Ammon's horn (tissue), 1 donor: ENCODE measurements at regions not wholly inside any gene's neighbourhood (a gene's known extent, or its start where the extent isn't known, plus 50 kb on each side); places are given as distances from the start of the nearest gene placed in this dataset.
"Not testable (repeated sequence)": the region's sequence is repeated elsewhere in the genome, so short reads cannot be mapped to it uniquely, and the experiment has no call there.

Experiments
- DNase-seq: peaks from one replicate; pipeline ENCODE4 v3.0.0-alpha.2; 2016; ENCODE audit warnings: low spot score

GRCh38 chr4:86527713-86528112 lies 66.4 kb upstream of the PTPN13 start:
- not testable (repeated sequence) for DNase-seq

- DNase-seq = no peak
Observed at GRCh38 chr4:86529436-86529835, 64.7 kb upstream of the PTPN13 start.

- DNase-seq = no peak
Observed at GRCh38 chr4:86530183-86530582, 63.9 kb upstream of the PTPN13 start.

- no peak for DNase-seq
Observed at GRCh38 chr4:86531440-86531839, 62.7 kb upstream of the PTPN13 start.

DNA sequence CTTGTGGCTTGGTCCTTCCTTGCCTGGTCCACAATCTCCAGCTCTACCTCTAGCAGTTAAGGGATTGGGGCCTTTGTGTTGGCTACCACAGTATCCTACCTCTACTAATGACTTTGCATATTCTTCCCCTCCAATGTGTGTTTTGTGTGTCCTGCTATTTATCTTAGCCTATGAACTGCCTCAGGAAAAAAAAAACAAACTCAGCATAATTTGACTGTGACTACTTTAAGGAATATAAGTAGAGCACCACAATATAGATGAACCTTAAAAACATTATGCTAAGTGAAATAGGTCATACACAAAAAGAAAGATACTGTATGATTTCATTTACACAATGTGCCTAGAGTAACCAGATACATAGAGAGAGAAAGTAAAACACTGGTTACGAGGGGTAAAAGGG lies 61.3 kb upstream of the PTPN13 start:
- no peak for DNase-seq

- DNase-seq = no peak
Observed at GRCh38 chr4:86536151-86536550, 58.0 kb upstream of the PTPN13 start.

GRCh38 chr4:86542319-86543027 lies 51.6 kb upstream of the PTPN13 start:
- no peak for DNase-seq

GRCh38 chr4:86543080-86543479 lies 51.0 kb upstream of the PTPN13 start:
- DNase-seq = no peak

GRCh38 chr4:86543560-86544309 lies 50.4 kb upstream of the PTPN13 start:
- DNase-seq = no peak

- DNase-seq = no peak
Observed at GRCh38 chr4:86544310-86544966, 49.7 kb upstream of the PTPN13 start.
